GM10248 (cell line): ENCODE measurements at regions not wholly inside any gene's neighbourhood (a gene's known extent, or its start where the extent isn't known, plus 50 kb on each side); places are given as distances from the start of the nearest gene placed in this dataset.
"Not testable (repeated sequence)": the region's sequence is repeated elsewhere in the genome, so short reads cannot be mapped to it uniquely, and the experiment has no call there.

Source experiments
- CTCF ChIA-PET: fragments of 300-600 bp; sonication (Branson Sonifier 250); formaldehyde crosslinking; extraction: SDS; loops from one replicate; lab custom pipeline; 2021; ENCODE audit warnings: antibody characterized with exemption; lab: Yijun Ruan, JAX
- POLR2A ChIA-PET: fragments of 350-650 bp; sonication (Branson Sonifier 250); formaldehyde crosslinking; extraction: SDS; loops from one replicate; lab custom pipeline; 2020; ENCODE audit warnings: antibody characterized with exemption; lab: Yijun Ruan, JAX
- DNase-seq: peaks from one replicate; pipeline ENCODE4 v3.0.0; 2012; ENCODE audit errors: extremely low spot score
- TF ChIP-seq, protein P1 (sequence below): IDR thresholded peaks from 2 replicates; pipeline ENCODE4 v1.5.1; 2012; ENCODE audit warnings: mild to moderate bottlenecking, low read depth; ENCODE audit errors: extremely low read depth, missing control alignments, control extremely low read depth

DNA sequence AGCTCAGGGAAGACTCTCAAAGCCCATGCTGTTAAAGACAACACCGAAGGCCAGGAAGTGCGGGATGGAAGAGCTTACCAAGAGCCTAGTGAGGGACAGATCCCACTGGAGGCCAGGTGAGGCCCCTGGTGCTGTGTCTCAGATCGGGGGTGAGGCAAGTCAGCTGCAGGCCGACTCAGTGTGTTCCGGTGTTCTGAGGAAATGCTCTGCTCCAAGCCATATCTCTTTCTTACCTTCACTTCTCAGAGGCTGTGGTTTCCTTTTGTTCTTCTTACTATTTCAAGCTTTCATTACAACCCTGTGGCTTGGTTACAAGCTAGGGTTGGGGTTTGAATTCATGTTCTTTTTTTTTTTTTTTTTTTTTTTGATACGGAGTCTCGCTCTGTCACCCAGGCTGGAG lies 114.3 kb upstream of the ZFP64 start:
- POLR2A ChIA-PET: no interaction called here
- CTCF ChIA-PET: interaction anchor here (0.7 kb wide), 1 partner anchor 16 kb away, joined by 3 read pairs; no protein-coding TSS in a partner anchor

DNA sequence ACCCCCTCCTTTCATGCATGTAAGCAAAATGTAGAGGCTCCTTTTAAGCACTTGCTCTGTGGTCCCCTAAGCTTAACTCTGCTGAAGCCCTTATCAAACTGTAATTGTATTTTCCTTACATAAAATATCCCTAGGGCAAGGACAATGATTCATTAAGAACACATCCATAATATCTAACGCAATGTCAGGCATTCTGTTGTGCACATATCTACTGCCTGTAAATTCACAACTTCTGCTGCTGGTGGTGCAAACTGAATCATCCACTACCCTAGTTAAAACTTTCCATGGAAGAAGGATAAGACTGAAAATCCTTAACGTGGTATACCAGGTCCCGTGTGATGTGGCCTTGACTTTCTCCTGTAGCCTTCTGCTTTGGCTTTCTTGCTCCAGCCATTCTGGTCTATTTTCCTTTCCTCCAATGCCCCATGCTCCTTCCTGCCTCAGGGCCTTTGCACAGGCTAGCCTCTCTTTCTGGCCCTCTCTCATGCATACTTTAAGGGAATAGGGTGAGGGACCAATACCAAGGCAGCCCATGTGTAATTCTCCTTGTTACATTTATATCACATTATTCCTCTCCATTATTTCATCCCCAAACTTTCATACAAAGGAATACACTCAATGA lies 113.6 kb upstream of the ZFP64 start:
- ChIA-PET CTCF (interaction anchor here (0.7 kb wide), 1 partner anchor 17 kb away, joined by 3 read pairs; no protein-coding TSS in a partner anchor), POLR2A (no interaction called here)
- no peak for DNase-seq
- TF ChIP-seq, protein P1, sequence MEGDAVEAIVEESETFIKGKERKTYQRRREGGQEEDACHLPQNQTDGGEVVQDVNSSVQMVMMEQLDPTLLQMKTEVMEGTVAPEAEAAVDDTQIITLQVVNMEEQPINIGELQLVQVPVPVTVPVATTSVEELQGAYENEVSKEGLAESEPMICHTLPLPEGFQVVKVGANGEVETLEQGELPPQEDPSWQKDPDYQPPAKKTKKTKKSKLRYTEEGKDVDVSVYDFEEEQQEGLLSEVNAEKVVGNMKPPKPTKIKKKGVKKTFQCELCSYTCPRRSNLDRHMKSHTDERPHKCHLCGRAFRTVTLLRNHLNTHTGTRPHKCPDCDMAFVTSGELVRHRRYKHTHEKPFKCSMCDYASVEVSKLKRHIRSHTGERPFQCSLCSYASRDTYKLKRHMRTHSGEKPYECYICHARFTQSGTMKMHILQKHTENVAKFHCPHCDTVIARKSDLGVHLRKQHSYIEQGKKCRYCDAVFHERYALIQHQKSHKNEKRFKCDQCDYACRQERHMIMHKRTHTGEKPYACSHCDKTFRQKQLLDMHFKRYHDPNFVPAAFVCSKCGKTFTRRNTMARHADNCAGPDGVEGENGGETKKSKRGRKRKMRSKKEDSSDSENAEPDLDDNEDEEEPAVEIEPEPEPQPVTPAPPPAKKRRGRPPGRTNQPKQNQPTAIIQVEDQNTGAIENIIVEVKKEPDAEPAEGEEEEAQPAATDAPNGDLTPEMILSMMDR: no peak

More for the DNA sequence above, 114.3 kb upstream of the ZFP64 start:
- TF ChIP-seq, protein P1: no peak
- DNase-seq: no peak

DNA sequence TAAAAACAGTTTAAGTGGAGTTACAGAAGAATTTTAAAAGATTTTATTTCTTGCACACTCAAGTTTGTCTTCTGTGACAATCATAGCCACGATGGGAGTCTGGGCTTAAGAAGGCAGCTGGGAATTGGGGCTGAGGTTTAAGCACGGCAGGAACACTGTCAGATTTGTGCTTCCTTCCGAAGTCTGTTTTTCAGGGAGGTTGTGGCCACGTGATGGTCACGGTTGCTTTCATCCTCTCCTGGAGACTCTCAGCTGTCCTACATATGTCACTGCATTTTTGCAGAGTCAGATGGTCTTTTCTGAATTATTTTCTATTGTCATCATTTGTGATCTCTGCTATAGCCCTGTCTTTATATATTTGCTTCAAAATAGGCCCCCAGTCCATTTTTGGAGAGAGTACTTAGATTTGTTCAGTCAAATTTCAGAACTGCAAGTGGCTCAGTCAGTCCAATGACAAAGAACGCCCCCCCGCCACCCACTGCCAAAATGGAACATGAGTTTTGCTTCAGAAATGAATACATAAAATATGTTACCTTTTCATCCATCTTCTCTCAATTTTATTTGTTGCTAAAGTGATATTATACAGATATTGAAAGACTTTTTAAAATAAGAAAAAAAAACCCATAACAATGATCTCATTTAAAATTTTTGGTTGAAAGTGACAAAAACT lies 111.8 kb upstream of the ZFP64 start:
- ChIA-PET CTCF (no interaction called here), POLR2A (no interaction called here)
- TF ChIP-seq, protein P1: no peak
- DNase-seq: no peak

DNA sequence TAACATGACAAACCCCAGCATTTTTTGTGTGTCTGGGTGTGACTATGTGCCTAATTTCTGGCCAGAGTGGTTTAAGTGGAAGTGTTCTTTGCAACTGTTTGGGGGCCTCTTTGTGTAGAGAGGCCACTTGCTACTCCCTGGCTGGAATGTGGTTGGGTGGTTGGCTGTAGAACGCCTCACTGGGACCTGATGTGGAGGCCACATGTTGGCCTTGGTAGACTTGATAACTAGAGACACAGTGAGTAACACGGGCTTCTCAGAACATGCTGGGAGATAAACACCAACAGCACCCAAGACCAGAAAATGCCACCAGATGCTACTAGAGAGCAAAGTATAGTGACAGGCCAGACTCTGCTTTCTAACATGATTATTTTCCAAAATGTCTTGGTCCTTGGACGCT lies 111.2 kb upstream of the ZFP64 start:
- TF ChIP-seq, protein P1: no peak
- DNase-seq: no peak
- CTCF ChIA-PET: no interaction called here
- POLR2A ChIA-PET: no interaction called here

DNA sequence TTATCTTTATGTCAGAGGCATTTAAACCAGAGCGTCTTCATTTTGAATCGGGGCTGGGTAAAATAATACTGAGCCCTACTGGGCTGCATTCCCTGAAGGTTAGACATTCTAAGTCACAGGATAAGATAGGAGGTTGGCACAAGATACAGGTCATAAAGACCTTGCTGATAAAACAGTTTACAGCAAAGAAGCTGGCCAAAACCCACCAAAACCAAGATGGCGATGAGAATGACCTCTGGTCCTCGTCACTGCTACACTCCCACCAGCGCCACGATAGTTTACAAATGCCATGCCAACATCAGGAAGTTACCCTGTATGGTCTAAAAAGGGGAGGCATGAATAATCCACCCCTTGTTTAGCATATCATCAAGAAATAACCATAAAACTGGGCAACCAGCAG lies 110.5 kb upstream of the ZFP64 start:
- DNase-seq, POLR2A ChIA-PET: not testable (repeated sequence)
- CTCF ChIA-PET: interaction anchor here (2.0 kb wide), 1 partner anchor 10 kb away, joined by 11 read pairs; no protein-coding TSS in a partner anchor

DNA sequence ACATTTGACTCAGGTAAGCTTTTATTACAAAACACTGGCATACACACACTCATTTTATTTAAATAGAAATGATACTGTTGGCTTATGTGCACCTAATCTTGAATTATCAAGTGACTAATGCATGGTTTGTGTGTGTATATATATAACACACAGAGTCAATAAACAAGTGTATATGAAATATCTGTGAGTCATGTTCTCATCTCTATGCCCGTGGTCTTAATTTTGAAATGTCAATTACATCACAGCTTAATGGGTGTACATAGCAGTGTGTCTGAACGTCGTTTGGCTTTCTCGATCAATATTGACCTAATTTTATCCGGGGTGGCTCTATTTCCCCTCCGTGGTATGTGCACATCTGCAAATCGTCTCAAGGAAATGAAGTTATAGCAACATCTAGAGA lies 104.0 kb upstream of the ZFP64 start:
- TF ChIP-seq, protein P1: no peak
- ChIA-PET CTCF (interaction anchor here (4.3 to 6.7 kb wide), 2 partner anchors 15 to 16 kb away, joined by 18 to 47 read pairs; no protein-coding TSS in a partner anchor), POLR2A (no interaction called here)
- no peak for DNase-seq

DNA sequence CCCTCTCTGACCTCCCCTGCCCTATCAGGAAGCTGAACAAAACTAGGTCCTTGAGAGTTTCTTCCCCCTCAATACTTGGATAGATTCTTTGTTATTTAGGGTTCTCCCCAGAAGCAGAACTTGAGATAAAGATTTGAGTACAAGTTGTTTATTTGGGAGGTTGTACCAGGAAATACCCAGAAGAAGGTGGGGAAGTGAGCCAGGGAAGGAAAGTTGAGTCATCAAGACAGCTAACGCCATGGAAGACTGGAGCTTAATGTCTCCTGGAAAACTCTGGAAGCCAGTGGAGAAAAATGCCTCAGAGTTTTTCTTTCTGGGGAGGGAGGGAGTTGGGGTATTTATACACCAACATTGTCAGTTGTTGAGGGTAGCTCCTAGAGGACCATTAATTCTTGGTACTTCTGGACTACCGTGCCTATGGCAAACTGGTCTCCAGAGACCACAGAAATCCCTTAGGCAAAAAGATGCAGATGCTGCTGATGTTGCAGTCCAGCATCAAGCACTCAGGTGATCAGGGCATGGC lies 102.6 kb upstream of the ZFP64 start:
- POLR2A ChIA-PET: no interaction called here
- TF ChIP-seq, protein P1: no peak
- DNase-seq: no peak
- CTCF ChIA-PET: interaction anchor here (4.3 to 6.7 kb wide), 2 partner anchors 14 to 17 kb away, joined by 18 to 47 read pairs; no protein-coding TSS in a partner anchor
